Stimulated activated CD8-positive, alpha-beta memory T cell treated with anti-CD3 and anti-CD28 coated beads, Interleukin-7, amount 100 ng/mL, for 24 hours (primary cell): ENCODE measurements at regions not wholly inside any gene's neighbourhood (a gene's known extent, or its start where the extent isn't known, plus 50 kb on each side); places are given as distances from the start of the nearest gene placed in this dataset.

Experiments
- DNase-seq: peaks from one replicate; pipeline ENCODE4 v3.0.0-alpha.2; 2020; ENCODE audit warnings: low read depth

- no peak for DNase-seq
Measured at GRCh38 chr10:78320506-78320905, 286.8 kb downstream of the RPS24 start.

GRCh38 chr10:78321000-78321399, 287.3 kb downstream of the RPS24 start:
- no peak for DNase-seq

GRCh38 chr10:78321500-78321899, 287.8 kb downstream of the RPS24 start:
- DNase-seq: no peak

- DNase-seq: no peak
Measured at GRCh38 chr10:78326372-78326771, 292.7 kb downstream of the RPS24 start.

- no peak for DNase-seq
Measured at GRCh38 chr10:78327778-78328591, 294.3 kb downstream of the RPS24 start.

GRCh38 chr10:78328592-78329404, 295.1 kb downstream of the RPS24 start:
- DNase-seq: no peak

- no peak for DNase-seq
Measured at GRCh38 chr10:78330884-78331283, 297.2 kb downstream of the RPS24 start.

GRCh38 chr10:78331391-78331922, 297.8 kb downstream of the RPS24 start:
- DNase-seq: no peak

GRCh38 chr10:78332012-78332411, 298.3 kb downstream of the RPS24 start:
- DNase-seq: no peak

- no peak for DNase-seq
Measured at GRCh38 chr10:78332657-78333056, 299.0 kb downstream of the RPS24 start.

- no peak for DNase-seq
Measured at GRCh38 chr10:78333362-78334143, 299.9 kb downstream of the RPS24 start.

GRCh38 chr10:78335371-78335690, 301.7 kb downstream of the RPS24 start:
- DNase-seq: no peak

GRCh38 chr10:78335691-78336401, 302.2 kb downstream of the RPS24 start:
- no peak for DNase-seq

- no peak for DNase-seq
Measured at GRCh38 chr10:78336402-78336791, 302.7 kb downstream of the RPS24 start.

- DNase-seq: no peak
Measured at GRCh38 chr10:78337016-78337415, 303.4 kb downstream of the RPS24 start.

GRCh38 chr10:78337646-78338391, 304.2 kb downstream of the RPS24 start:
- no peak for DNase-seq

GRCh38 chr10:78338717-78339116, 305.1 kb downstream of the RPS24 start:
- no peak for DNase-seq

GRCh38 chr10:78339251-78339650, 305.6 kb downstream of the RPS24 start:
- DNase-seq: no peak

GRCh38 chr10:78341953-78342614, 308.4 kb downstream of the RPS24 start:
- DNase-seq: no peak
